ENCODE measurements at regions not wholly inside any gene's neighbourhood (a gene's known extent, or its start where the extent isn't known, plus 50 kb on each side); places are given as distances from the start of the nearest gene placed in this dataset.

- TF ChIP-seq PRDM15 (CRISPR knock-in tag; IDR thresholded peaks at IDR 0.05) (no peak), NFYB (CRISPR knock-in tag; conservative IDR thresholded peaks at IDR 0.05; ENCODE audit: low read depth) (no peak), NR1H2 (CRISPR knock-in tag; IDR thresholded peaks at IDR 0.05) (no peak), ETV6 (CRISPR knock-in tag; IDR thresholded peaks at IDR 0.05) (no peak), ZNF263 (CRISPR knock-in tag; IDR thresholded peaks at IDR 0.05; ENCODE audit: low read depth) (no peak)
Measured at GRCh38 chr18:63046375-63046774, 273.2 kb downstream of the BCL2 start (continued).

GRCh38 chr18:63043516-63043915 is 276.1 kb downstream of the BCL2 start:
- H3K4me3 Mint-ChIP-seq: no peak overlapping the region
- CTCF ChIA-PET: no interaction called here
- H3K36me3 Mint-ChIP-seq: no peaks in the 10 kb centered on the region
- no peak for ATAC-seq
- H3K27me3 Mint-ChIP-seq (ENCODE audit: low read depth): no peaks in the 10 kb centered on the region; the same call in 1 of the 2 replicates
- POLR2A ChIA-PET: no interaction called here
- peaks cover 7% of the 10 kb centered on the region for H3K4me1 Mint-ChIP-seq
- TF ChIP-seq ZNF219 (CRISPR knock-in tag; IDR thresholded peaks at IDR 0.05; ENCODE audit: borderline replicate concordance) (no peak), MAX (CRISPR knock-in tag; IDR thresholded peaks at IDR 0.05) (no peak), ZNF121 (CRISPR knock-in tag; IDR thresholded peaks at IDR 0.05) (no peak), CREM (CRISPR knock-in tag; IDR thresholded peaks at IDR 0.05) (no peak), ZBTB43 (CRISPR knock-in tag; IDR thresholded peaks at IDR 0.05) (no peak), ATF6 (CRISPR knock-in tag; IDR thresholded peaks at IDR 0.05) (no peak), ARID4B (CRISPR knock-in tag; IDR thresholded peaks at IDR 0.05; ENCODE audit: borderline replicate concordance) (no peak), AR (CRISPR knock-in tag; IDR thresholded peaks at IDR 0.05) (no peak), MLX (CRISPR knock-in tag; IDR thresholded peaks at IDR 0.05) (no peak), ESRRA (CRISPR knock-in tag; IDR thresholded peaks at IDR 0.05; ENCODE audit: borderline replicate concordance) (no peak), USF1 (CRISPR knock-in tag; IDR thresholded peaks at IDR 0.05) (no peak)
- no peak overlapping the region for H3K27ac Mint-ChIP-seq
- H3K9me3 Mint-ChIP-seq: peaks cover 4% of the 10 kb centered on the region
- DNase-seq (ENCODE audit: low spot score): no peak
